ENCODE measurements at regions not wholly inside any gene's neighbourhood (a gene's known extent, or its start where the extent isn't known, plus 50 kb on each side); places are given as distances from the start of the nearest gene placed in this dataset.

- DNase-seq (ENCODE audit: low read depth), result no peak
These were observed 633.1 kb downstream of the BCL11A start for GRCh38 chr2:59920307-59920706.

- no peak for DNase-seq (ENCODE audit: low read depth)
These were observed 633.9 kb downstream of the BCL11A start for GRCh38 chr2:59919579-59919978.

- no peak for DNase-seq (ENCODE audit: low read depth)
These were observed 641.4 kb downstream of the BCL11A start for GRCh38 chr2:59912042-59912441.

- DNase-seq (ENCODE audit: low read depth), result no peak
These were observed 643.3 kb downstream of the BCL11A start for GRCh38 chr2:59910166-59910565.

GRCh38 chr2:59909147-59909546, 644.3 kb downstream of the BCL11A start:
- no peak for DNase-seq (ENCODE audit: low read depth)

GRCh38 chr2:59905731-59906130, 647.7 kb downstream of the BCL11A start:
- DNase-seq (ENCODE audit: low read depth), result no peak

- DNase-seq (ENCODE audit: low read depth), result no peak
These were observed 649.4 kb downstream of the BCL11A start for GRCh38 chr2:59903994-59904544.

GRCh38 chr2:59900728-59901452, 652.6 kb downstream of the BCL11A start:
- DNase-seq (ENCODE audit: low read depth), result no peak

GRCh38 chr2:59899692-59900091, 653.8 kb downstream of the BCL11A start:
- no peak for DNase-seq (ENCODE audit: low read depth)

GRCh38 chr2:59896499-59897245, 656.8 kb downstream of the BCL11A start:
- no peak for DNase-seq (ENCODE audit: low read depth)

- DNase-seq (ENCODE audit: low read depth), result no peak
These were observed 659.8 kb downstream of the BCL11A start for GRCh38 chr2:59893612-59894011.

GRCh38 chr2:59892398-59892797, 661.1 kb downstream of the BCL11A start:
- no peak for DNase-seq (ENCODE audit: low read depth)

- no peak for DNase-seq (ENCODE audit: low read depth)
These were observed 664.1 kb downstream of the BCL11A start for GRCh38 chr2:59889305-59889704.

GRCh38 chr2:59888706-59889105, 664.7 kb downstream of the BCL11A start:
- no peak for DNase-seq (ENCODE audit: low read depth)

GRCh38 chr2:59888015-59888414, 665.4 kb downstream of the BCL11A start:
- no peak for DNase-seq (ENCODE audit: low read depth)

- no peak for DNase-seq (ENCODE audit: low read depth)
These were observed 666.1 kb downstream of the BCL11A start for GRCh38 chr2:59887366-59887765.

- DNase-seq (ENCODE audit: low read depth), result no peak
These were observed 666.7 kb downstream of the BCL11A start for GRCh38 chr2:59886759-59887158.

- DNase-seq (ENCODE audit: low read depth), result no peak
These were observed 667.9 kb downstream of the BCL11A start for GRCh38 chr2:59885541-59885940.

- DNase-seq (ENCODE audit: low read depth), result no peak
These were observed 669.3 kb downstream of the BCL11A start for GRCh38 chr2:59884166-59884565.

- DNase-seq (ENCODE audit: low read depth), result no peak
These were observed 670.6 kb downstream of the BCL11A start for GRCh38 chr2:59882822-59883221.

GRCh38 chr2:59882279-59882678, 671.2 kb downstream of the BCL11A start:
- DNase-seq (ENCODE audit: low read depth), result no peak

- DNase-seq (ENCODE audit: low read depth), result no peak
These were observed 672.2 kb downstream of the BCL11A start for GRCh38 chr2:59881218-59881617.

GRCh38 chr2:59879700-59880131, 673.7 kb downstream of the BCL11A start:
- DNase-seq (ENCODE audit: low read depth), result no peak
